Thyroid gland (tissue), 4 donors: ENCODE measurements at regions not wholly inside any gene's neighbourhood (a gene's known extent, or its start where the extent isn't known, plus 50 kb on each side); places are given as distances from the start of the nearest gene placed in this dataset.

Experiments used
- CTCF ChIP-seq, 6 experiments: fragments of 200-600 bp in 3 of 6; fragments of 450-650 bp in 3 of 6; sonication (generic) in 3 of 6; IDR thresholded peaks; one replicate each; pipeline ENCODE4 v1.5.1; 2016 to 2019; ENCODE audit warnings: antibody characterized with exemption in 6 of 6, mild to moderate bottlenecking in 2 of 6, inconsistent platforms in 1 of 6, moderate library complexity in 1 of 6
- POLR2A ChIP-seq, 2 donors: fragments of 450-650 bp; IDR thresholded peaks; one replicate each; pipeline ENCODE4 v1.6.1; 2017; ENCODE audit warnings: antibody characterized with exemption in 2 of 2, mild to moderate bottlenecking in 2 of 2, moderate library complexity in 1 of 2

- TF ChIP-seq CTCF (IDR thresholded peaks at IDR 0.05) (no peak), POLR2A (IDR thresholded peaks at IDR 0.05) (no peak)
These were observed 158.0 kb downstream of the C7orf25 start for GRCh38 chr7:42753811-42754363.
